NCI-H446 treated with DMSO at 0.1 percent for 48 hours (cell line): ENCODE measurements at regions not wholly inside any gene's neighbourhood (a gene's known extent, or its start where the extent isn't known, plus 50 kb on each side); places are given as distances from the start of the nearest gene placed in this dataset.
"Not testable (repeated sequence)": the region's sequence is repeated elsewhere in the genome, so short reads cannot be mapped to it uniquely, and the experiment has no call there.

ENCODE experiments used
- DNase-seq: peaks from one replicate; lab custom pipeline; 2025; lab: John Stamatoyannopoulos, UW

GRCh38 chr12:131391399-131391798 is 319.5 kb upstream of the SFSWAP start:
- no peak for DNase-seq

GRCh38 chr12:131394752-131395151 is 316.1 kb upstream of the SFSWAP start:
- not testable (repeated sequence) for DNase-seq

GRCh38 chr12:131395209-131395684 is 315.6 kb upstream of the SFSWAP start:
- DNase-seq: not testable (repeated sequence)

GRCh38 chr12:131395971-131396573 is 314.8 kb upstream of the SFSWAP start:
- no peak for DNase-seq

GRCh38 chr12:131397493-131398181 is 313.3 kb upstream of the SFSWAP start:
- DNase-seq: no peak

GRCh38 chr12:131399000-131399399 is 311.9 kb upstream of the SFSWAP start:
- DNase-seq: no peak

GRCh38 chr12:131400668-131401294 is 310.1 kb upstream of the SFSWAP start:
- not testable (repeated sequence) for DNase-seq

- DNase-seq: not testable (repeated sequence)
Measured at GRCh38 chr12:131401907-131402633, 308.8 kb upstream of the SFSWAP start.

- DNase-seq: no peak
Measured at GRCh38 chr12:131402781-131403396, 308.0 kb upstream of the SFSWAP start.

GRCh38 chr12:131403676-131404075 is 307.2 kb upstream of the SFSWAP start:
- DNase-seq: no peak

GRCh38 chr12:131404705-131405104 is 306.2 kb upstream of the SFSWAP start:
- no peak for DNase-seq

- no peak for DNase-seq
Measured at GRCh38 chr12:131407221-131408035, 303.5 kb upstream of the SFSWAP start.

GRCh38 chr12:131408036-131408365 is 302.9 kb upstream of the SFSWAP start:
- DNase-seq: no peak

- DNase-seq: no peak
Measured at GRCh38 chr12:131408484-131408883, 302.4 kb upstream of the SFSWAP start.

- no peak for DNase-seq
Measured at GRCh38 chr12:131409211-131409610, 301.7 kb upstream of the SFSWAP start.

GRCh38 chr12:131411827-131412226 is 299.1 kb upstream of the SFSWAP start:
- not testable (repeated sequence) for DNase-seq

- DNase-seq: no peak
Measured at GRCh38 chr12:131413006-131413405, 297.9 kb upstream of the SFSWAP start.

- no peak for DNase-seq
Measured at GRCh38 chr12:131413471-131413870, 297.4 kb upstream of the SFSWAP start.

GRCh38 chr12:131414155-131414922 is 296.6 kb upstream of the SFSWAP start:
- DNase-seq: not testable (repeated sequence)

GRCh38 chr12:131415781-131416180 is 295.1 kb upstream of the SFSWAP start:
- DNase-seq: no peak
